ENCODE measurements at regions not wholly inside any gene's neighbourhood (a gene's known extent, or its start where the extent isn't known, plus 50 kb on each side); places are given as distances from the start of the nearest gene placed in this dataset.

DNA sequence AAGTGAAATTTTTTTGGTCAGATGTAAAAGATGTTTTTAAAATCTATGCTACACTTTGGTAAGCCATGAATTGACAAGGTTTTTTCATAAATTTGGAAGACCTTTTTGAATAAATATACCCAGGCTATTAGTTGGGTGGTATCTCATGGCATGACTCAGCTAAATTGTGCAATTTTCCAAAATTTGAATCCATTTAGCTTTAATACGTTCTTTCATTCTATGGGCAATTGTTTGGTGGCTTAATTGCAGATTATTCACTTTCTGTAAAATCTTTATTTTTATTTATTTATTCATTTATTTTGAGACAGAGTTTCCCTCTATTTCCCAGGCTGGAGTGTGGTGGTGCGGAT, 82.8 kb upstream of the TNRC6A start:
- Histone ChIP-seq H3K27ac (peak overlapping the region; percentile 84 to 91), H3K4me2 (peak overlapping the region; percentile 60), H3K4me3 (no peak overlapping the region), H3K9me3 (no peaks in the 10 kb centered on the region), H3K4me1 (peaks cover 26% of the 10 kb centered on the region)
- DNase-seq (ENCODE audit: low read depth in 1 of 2, low spot score in 1 of 2) (peak in 1 of 2 experiments; percentile 28), FAIRE-seq (no peak), ATAC-seq (peak; percentile 37 to 40; a peak in 4 of 6 replicates)
- POLR2A ChIA-PET, result no interaction called here
- 43% methylated on average over 2 of the region's 2 CpGs for WGBS (ENCODE audit: missing lambda C conversion rate)
- CTCF ChIA-PET, result interaction anchor here (0.9 to 1.8 kb wide), 7 partner anchors 14 to 207 kb away, joined by 3 to 7 read pairs (median 3); no protein-coding TSS in a partner anchor
- TF ChIP-seq MAZ (IDR thresholded peaks at IDR 0.05; ENCODE audit: borderline replicate concordance, low read depth, low read length) (no peak), HEYL (CRISPR knock-in tag; IDR thresholded peaks at IDR 0.05) (peak; percentile 86), JUN (IDR thresholded peaks at IDR 0.05) (peak in 1 of 2 experiments; percentile 51; a peak in 2 of 5 replicates), FOSL2 (IDR thresholded peaks at IDR 0.05) (no peak), FOSL2 (CRISPR knock-in tag; IDR thresholded peaks at IDR 0.05) (no peak), NFE2L2 (conservative IDR thresholded peaks at IDR 0.05; ENCODE audit: low read length) (peak; percentile 96), EP300 (IDR thresholded peaks at IDR 0.05) (peak in 1 of 2 experiments; percentile 8; a peak in 1 of 5 replicates), EHF (CRISPR knock-in tag; IDR thresholded peaks at IDR 0.05) (0 out of 2 replicates have a peak, but pooled peaks have one; percentile 35), RCOR1 (IDR thresholded peaks at IDR 0.05; ENCODE audit: low read depth, low read length) (no peak), MAFK (IDR thresholded peaks at IDR 0.05; ENCODE audit: partially characterized antibody) (peak; percentile 97), MYC (IDR thresholded peaks at IDR 0.05; ENCODE audit: borderline replicate concordance, low read length) (no peak), CEBPB (IDR thresholded peaks at IDR 0.05) (peak in 1 of 2 experiments; percentile 65; a peak in 3 of 4 replicates), NR3C1 (IDR thresholded peaks at IDR 0.05) (no peak), TFCP2L1 (CRISPR knock-in tag; IDR thresholded peaks at IDR 0.05) (0 out of 2 replicates have a peak, but pooled peaks have one; percentile 26), SREBF2 (IDR thresholded peaks at IDR 0.05) (no peak), PHF8 (IDR thresholded peaks at IDR 0.05; ENCODE audit: borderline replicate concordance, low read depth) (no peak)
- TF ChIP-seq, protein P1, sequence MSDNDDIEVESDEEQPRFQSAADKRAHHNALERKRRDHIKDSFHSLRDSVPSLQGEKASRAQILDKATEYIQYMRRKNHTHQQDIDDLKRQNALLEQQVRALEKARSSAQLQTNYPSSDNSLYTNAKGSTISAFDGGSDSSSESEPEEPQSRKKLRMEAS (IDR thresholded peaks at IDR 0.05), result no peak; the same call in 1 of the 2 replicates
- TF ChIP-seq, protein P2, sequence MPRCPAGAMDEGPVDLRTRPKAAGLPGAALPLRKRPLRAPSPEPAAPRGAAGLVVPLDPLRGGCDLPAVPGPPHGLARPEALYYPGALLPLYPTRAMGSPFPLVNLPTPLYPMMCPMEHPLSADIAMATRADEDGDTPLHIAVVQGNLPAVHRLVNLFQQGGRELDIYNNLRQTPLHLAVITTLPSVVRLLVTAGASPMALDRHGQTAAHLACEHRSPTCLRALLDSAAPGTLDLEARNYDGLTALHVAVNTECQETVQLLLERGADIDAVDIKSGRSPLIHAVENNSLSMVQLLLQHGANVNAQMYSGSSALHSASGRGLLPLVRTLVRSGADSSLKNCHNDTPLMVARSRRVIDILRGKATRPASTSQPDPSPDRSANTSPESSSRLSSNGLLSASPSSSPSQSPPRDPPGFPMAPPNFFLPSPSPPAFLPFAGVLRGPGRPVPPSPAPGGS (IDR thresholded peaks at IDR 0.05), result 0 out of 3 replicates have a peak, but pooled peaks have one; percentile 4
- TF ChIP-seq, protein P3, sequence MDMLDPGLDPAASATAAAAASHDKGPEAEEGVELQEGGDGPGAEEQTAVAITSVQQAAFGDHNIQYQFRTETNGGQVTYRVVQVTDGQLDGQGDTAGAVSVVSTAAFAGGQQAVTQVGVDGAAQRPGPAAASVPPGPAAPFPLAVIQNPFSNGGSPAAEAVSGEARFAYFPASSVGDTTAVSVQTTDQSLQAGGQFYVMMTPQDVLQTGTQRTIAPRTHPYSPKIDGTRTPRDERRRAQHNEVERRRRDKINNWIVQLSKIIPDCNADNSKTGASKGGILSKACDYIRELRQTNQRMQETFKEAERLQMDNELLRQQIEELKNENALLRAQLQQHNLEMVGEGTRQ (IDR thresholded peaks at IDR 0.05), result no peak
- TF ChIP-seq, protein P4, sequence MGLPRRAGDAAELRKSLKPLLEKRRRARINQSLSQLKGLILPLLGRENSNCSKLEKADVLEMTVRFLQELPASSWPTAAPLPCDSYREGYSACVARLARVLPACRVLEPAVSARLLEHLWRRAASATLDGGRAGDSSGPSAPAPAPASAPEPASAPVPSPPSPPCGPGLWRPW (IDR thresholded peaks at IDR 0.05), result no peak

DNA sequence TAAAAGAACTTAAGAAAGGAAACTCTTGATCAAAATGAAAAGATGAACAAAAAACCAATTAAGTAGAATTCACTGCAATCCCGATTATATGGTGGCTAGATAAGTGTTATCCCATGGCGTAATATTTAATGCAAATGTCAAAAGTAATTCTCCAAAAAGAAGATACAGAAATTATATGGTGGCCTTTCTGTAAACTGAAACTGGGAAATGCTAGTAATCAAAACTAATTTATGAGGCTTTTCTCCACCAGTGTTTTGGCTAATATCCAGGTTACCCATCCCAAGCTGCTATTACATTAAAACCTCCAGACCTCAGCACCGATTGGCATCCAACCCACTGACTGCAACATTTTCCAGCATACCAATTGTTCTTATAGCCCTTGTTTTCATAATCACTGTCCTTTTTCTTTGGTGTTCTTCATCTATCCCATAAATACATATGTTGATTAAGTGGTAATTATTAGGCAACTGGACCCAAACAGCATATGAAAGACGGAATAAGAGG, 77.2 kb upstream of the TNRC6A start:
- no peak for FAIRE-seq
- POLR2A ChIA-PET, result no interaction called here

DNA sequence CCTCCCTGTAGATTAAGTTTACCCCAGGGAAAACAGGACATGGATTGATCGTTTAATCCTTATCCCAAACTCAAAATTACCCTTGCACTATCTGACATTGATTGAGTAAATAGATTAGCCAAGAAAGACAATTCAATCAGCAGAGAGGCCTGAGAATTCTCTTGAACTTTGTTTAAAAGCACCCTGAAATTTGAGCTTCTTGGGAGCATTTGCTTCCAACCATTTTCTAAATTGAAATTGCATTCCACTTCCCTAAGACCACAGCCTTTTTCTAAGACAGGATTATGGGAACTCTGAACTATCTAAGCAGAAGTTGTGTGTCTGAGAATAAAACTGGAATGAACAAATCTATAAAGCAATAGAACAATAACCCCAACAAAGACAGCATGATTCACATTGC, 76.6 kb upstream of the TNRC6A start:
- H3K27ac ChIP-seq, result peak overlapping the region; percentile 3 to 59; a peak in 3 of 6 replicates
- CTCF ChIA-PET, result interaction anchor here (0.7 to 1.2 kb wide), 2 partner anchors 21 to 37 kb away, joined by 3 read pairs; no protein-coding TSS in a partner anchor
- WGBS (ENCODE audit: missing lambda C conversion rate), result 61% methylated on average over 1 of the region's 1 CpG
- TF ChIP-seq HEYL (CRISPR knock-in tag; IDR thresholded peaks at IDR 0.05) (no peak), MYC (IDR thresholded peaks at IDR 0.05; ENCODE audit: borderline replicate concordance, low read length) (no peak), TFCP2L1 (CRISPR knock-in tag; IDR thresholded peaks at IDR 0.05) (no peak), CHD2 (IDR thresholded peaks at IDR 0.05; ENCODE audit: low read length, partially characterized antibody) (no peak), MAFK (IDR thresholded peaks at IDR 0.05; ENCODE audit: partially characterized antibody) (no peak), ZNF302 (CRISPR knock-in tag; IDR thresholded peaks at IDR 0.05) (no peak), RNF2 (IDR thresholded peaks at IDR 0.05; ENCODE audit: borderline replicate concordance, low read depth) (no peak), EHMT2 (IDR thresholded peaks at IDR 0.05; ENCODE audit: low read depth) (no peak), HDAC2 (IDR thresholded peaks at IDR 0.05) (no peak), CEBPB (IDR thresholded peaks at IDR 0.05) (no peak), ZC3H11A (IDR thresholded peaks at IDR 0.05) (no peak)
- TF ChIP-seq, protein P5, sequence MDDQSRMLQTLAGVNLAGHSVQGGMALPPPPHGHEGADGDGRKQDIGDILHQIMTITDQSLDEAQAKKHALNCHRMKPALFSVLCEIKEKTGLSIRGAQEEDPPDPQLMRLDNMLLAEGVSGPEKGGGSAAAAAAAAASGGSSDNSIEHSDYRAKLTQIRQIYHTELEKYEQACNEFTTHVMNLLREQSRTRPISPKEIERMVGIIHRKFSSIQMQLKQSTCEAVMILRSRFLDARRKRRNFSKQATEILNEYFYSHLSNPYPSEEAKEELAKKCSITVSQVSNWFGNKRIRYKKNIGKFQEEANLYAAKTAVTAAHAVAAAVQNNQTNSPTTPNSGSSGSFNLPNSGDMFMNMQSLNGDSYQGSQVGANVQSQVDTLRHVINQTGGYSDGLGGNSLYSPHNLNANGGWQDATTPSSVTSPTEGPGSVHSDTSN (IDR thresholded peaks at IDR 0.05), result no peak
- TF ChIP-seq, protein P2 (IDR thresholded peaks at IDR 0.05), result no peak

More for the DNA sequence above, 77.2 kb upstream of the TNRC6A start:
- Histone ChIP-seq H3K27ac (peak overlapping the region in 1 of 2 experiments; percentile 59; a peak in 3 of 6 replicates), H3K4me1 (peaks cover 18% of the 10 kb centered on the region), H3K4me2 (peak overlapping the region; percentile 36; the same call in 2 of the 3 replicates), H3K9me3 (no peaks in the 10 kb centered on the region), H3K4me3 (no peak overlapping the region)
- WGBS (ENCODE audit: missing lambda C conversion rate), result 82% methylated on average over 4 of the region's 4 CpGs
- DNase-seq (ENCODE audit: low read depth in 1 of 2, low spot score in 1 of 2), result no peak
- TF ChIP-seq HDAC2 (IDR thresholded peaks at IDR 0.05) (no peak), TP53 (CRISPR knock-in tag; IDR thresholded peaks at IDR 0.05) (no peak)
- TF ChIP-seq, protein P6, sequence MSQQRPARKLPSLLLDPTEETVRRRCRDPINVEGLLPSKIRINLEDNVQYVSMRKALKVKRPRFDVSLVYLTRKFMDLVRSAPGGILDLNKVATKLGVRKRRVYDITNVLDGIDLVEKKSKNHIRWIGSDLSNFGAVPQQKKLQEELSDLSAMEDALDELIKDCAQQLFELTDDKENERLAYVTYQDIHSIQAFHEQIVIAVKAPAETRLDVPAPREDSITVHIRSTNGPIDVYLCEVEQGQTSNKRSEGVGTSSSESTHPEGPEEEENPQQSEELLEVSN (IDR thresholded peaks at IDR 0.05; ENCODE audit: borderline replicate concordance, low read depth), result no peak
- CTCF ChIA-PET, result no interaction called here
- no peak for ATAC-seq

More for the DNA sequence above, 76.6 kb upstream of the TNRC6A start:
- DNase-seq (ENCODE audit: low read depth in 1 of 2, low spot score in 1 of 2) (no peak), FAIRE-seq (no peak), ATAC-seq (no peak)
- peaks cover 18% of the 10 kb centered on the region for H3K4me1 ChIP-seq
- H3K9me3 ChIP-seq, result no peaks in the 10 kb centered on the region
- POLR2A ChIA-PET, result no interaction called here
- H3K4me2 ChIP-seq, result peak overlapping the region; percentile 36
- H3K4me3 ChIP-seq, result no peak overlapping the region
